ENCODE measurements at regions not wholly inside any gene's neighbourhood (a gene's known extent, or its start where the extent isn't known, plus 50 kb on each side); places are given as distances from the start of the nearest gene placed in this dataset.

- in situ Hi-C loops (cut with MboI; ENCODE audit: low sequenced_read_pairs), result loop anchor here (10.0 kb wide), 1 partner anchor 655 kb away; no protein-coding TSS in a partner anchor
Measured at GRCh38 chr1:181169281-181169865, 80.9 kb downstream of the IER5 start.

GRCh38 chr1:181170194-181170593 is 81.7 kb downstream of the IER5 start:
- in situ Hi-C loops (cut with MboI; ENCODE audit: low sequenced_read_pairs), result loop anchor here (10.0 kb wide), 1 partner anchor 635 kb away; no protein-coding TSS in a partner anchor

GRCh38 chr1:181172082-181172481 is 83.6 kb downstream of the IER5 start:
- in situ Hi-C loops (cut with MboI; ENCODE audit: low sequenced_read_pairs), result loop anchor here (10.0 kb wide), 1 partner anchor 637 kb away; no protein-coding TSS in a partner anchor

GRCh38 chr1:181173761-181174447 is 85.4 kb downstream of the IER5 start:
- in situ Hi-C loops (cut with MboI; ENCODE audit: low sequenced_read_pairs), result loop anchor here (10.0 kb wide), 1 partner anchor 639 kb away; no protein-coding TSS in a partner anchor

GRCh38 chr1:181174861-181175260 is 86.4 kb downstream of the IER5 start:
- in situ Hi-C loops (cut with MboI; ENCODE audit: low sequenced_read_pairs), result loop anchor here (10.0 kb wide), 1 partner anchor 640 kb away; no protein-coding TSS in a partner anchor

- in situ Hi-C loops (cut with MboI; ENCODE audit: low sequenced_read_pairs), result loop anchor here (10.0 kb wide), 1 partner anchor 641 kb away; no protein-coding TSS in a partner anchor
Measured at GRCh38 chr1:181175356-181175910, 86.9 kb downstream of the IER5 start.

GRCh38 chr1:181175955-181176354 is 87.5 kb downstream of the IER5 start:
- in situ Hi-C loops (cut with MboI; ENCODE audit: low sequenced_read_pairs), result loop anchor here (10.0 kb wide), 1 partner anchor 641 kb away; no protein-coding TSS in a partner anchor

GRCh38 chr1:181178241-181178879 is 89.9 kb downstream of the IER5 start:
- in situ Hi-C loops (cut with MboI; ENCODE audit: low sequenced_read_pairs), result loop anchor here (10.0 kb wide), 1 partner anchor 644 kb away; no protein-coding TSS in a partner anchor

GRCh38 chr1:181179279-181179986 is 90.9 kb downstream of the IER5 start:
- in situ Hi-C loops (cut with MboI; ENCODE audit: low sequenced_read_pairs), result loop anchor here (10.0 kb wide), 1 partner anchor 645 kb away; no protein-coding TSS in a partner anchor

- in situ Hi-C loops (cut with MboI; ENCODE audit: low sequenced_read_pairs), result loop anchor here (10.0 kb wide), 2 partner anchors 235 to 645 kb away; no protein-coding TSS in a partner anchor
Measured at GRCh38 chr1:181179987-181180365, 91.5 kb downstream of the IER5 start.

GRCh38 chr1:181180407-181181031 is 92.0 kb downstream of the IER5 start:
- in situ Hi-C loops (cut with MboI; ENCODE audit: low sequenced_read_pairs), result loop anchor here (10.0 kb wide), 1 partner anchor 234 kb away; no protein-coding TSS in a partner anchor

- in situ Hi-C loops (cut with MboI; ENCODE audit: low sequenced_read_pairs), result loop anchor here (10.0 kb wide), 1 partner anchor 233 kb away; no protein-coding TSS in a partner anchor
Measured at GRCh38 chr1:181181792-181182585, 93.5 kb downstream of the IER5 start.

- in situ Hi-C loops (cut with MboI; ENCODE audit: low sequenced_read_pairs), result loop anchor here (10.0 kb wide), 1 partner anchor 230 kb away; no protein-coding TSS in a partner anchor
Measured at GRCh38 chr1:181184621-181185020, 96.1 kb downstream of the IER5 start.

GRCh38 chr1:181185461-181185860 is 97.0 kb downstream of the IER5 start:
- in situ Hi-C loops (cut with MboI; ENCODE audit: low sequenced_read_pairs), result loop anchor here (10.0 kb wide), 1 partner anchor 229 kb away; no protein-coding TSS in a partner anchor

- in situ Hi-C loops (cut with MboI; ENCODE audit: low sequenced_read_pairs), result loop anchor here (10.0 kb wide), 1 partner anchor 229 kb away; no protein-coding TSS in a partner anchor
Measured at GRCh38 chr1:181186133-181186532, 97.6 kb downstream of the IER5 start.

GRCh38 chr1:181187337-181188126 is 99.0 kb downstream of the IER5 start:
- in situ Hi-C loops (cut with MboI; ENCODE audit: low sequenced_read_pairs), result loop anchor here (10.0 kb wide), 1 partner anchor 227 kb away; no protein-coding TSS in a partner anchor

- in situ Hi-C loops (cut with MboI; ENCODE audit: low sequenced_read_pairs), result loop anchor here (10.0 kb wide), 1 partner anchor 226 kb away; no protein-coding TSS in a partner anchor
Measured at GRCh38 chr1:181189245-181189644, 100.7 kb downstream of the IER5 start.

Measured in HL-60/S4 (cell line).